ENCODE measurements at regions not wholly inside any gene's neighbourhood (a gene's known extent, or its start where the extent isn't known, plus 50 kb on each side); places are given as distances from the start of the nearest gene placed in this dataset.

- intact Hi-C loops (cut with DNase I; ENCODE audit: low total_unique reads) (no loop called here), in situ Hi-C loops (cut with MboI; ENCODE audit: low pct_ligation_motif_present in 1 of 4, low pct_unique_long_range_greater_than_20kb in 1 of 4, low sequenced_read_pairs in 3 of 4) (no loop called here)
- TF ChIP-seq POLR2A (IDR thresholded peaks at IDR 0.05) (no peak), POLR2AphosphoS5 (IDR thresholded peaks at IDR 0.05) (no peak)
- Histone ChIP-seq H3K4me1 (no peaks in the 10 kb centered on the region), H3K4me3 (no peak overlapping the region), H3K27ac (no peak overlapping the region), H3K9me3 (no peaks in the 10 kb centered on the region), H3K27me3 (no peaks in the 10 kb centered on the region), H3K36me3 (no peaks in the 10 kb centered on the region)
- no peak for DNase-seq
- 82 to 88% methylated on average over 2 of the region's 2 CpGs for WGBS, 2 donors (ENCODE audit: low coverage in 1 of 2)
Measured at GRCh38 chr3:117314441-117315150, 605.0 kb downstream of the TUSC7 start.

- Histone ChIP-seq H3K27me3 (no peaks in the 10 kb centered on the region), H3K4me3 (no peak overlapping the region), H3K4me1 (no peaks in the 10 kb centered on the region), H3K27ac (no peak overlapping the region), H3K9me3 (peaks cover 0 to 8% of the 10 kb centered on the region in 2 donors), H3K36me3 (no peaks in the 10 kb centered on the region)
- TF ChIP-seq POLR2A (IDR thresholded peaks at IDR 0.05) (no peak), POLR2AphosphoS5 (IDR thresholded peaks at IDR 0.05) (no peak), EP300 (IDR thresholded peaks at IDR 0.05; ENCODE audit: low read depth) (no peak), CTCF (IDR thresholded peaks at IDR 0.05) (no peak)
- WGBS, 2 donors (ENCODE audit: low coverage in 1 of 2), result 26 to 62% methylated on average over 1 of the region's 1 CpG
- in situ Hi-C loops (cut with MboI; ENCODE audit: low pct_ligation_motif_present in 1 of 4, low pct_unique_long_range_greater_than_20kb in 1 of 4, low sequenced_read_pairs in 3 of 4) (no loop called here), intact Hi-C loops (cut with DNase I; ENCODE audit: low total_unique reads) (no loop called here)
- DNase-seq, result no peak
Measured at GRCh38 chr3:117322866-117323265, 613.3 kb downstream of the TUSC7 start.

- Histone ChIP-seq H3K27me3 (no peaks in the 10 kb centered on the region), H3K27ac (no peak overlapping the region), H3K4me3 (no peak overlapping the region), H3K4me1 (no peaks in the 10 kb centered on the region), H3K36me3 (no peaks in the 10 kb centered on the region), H3K9me3 (no peaks in the 10 kb centered on the region)
- DNase-seq, result no peak
- in situ Hi-C loops (cut with MboI; ENCODE audit: low pct_ligation_motif_present in 1 of 4, low pct_unique_long_range_greater_than_20kb in 1 of 4, low sequenced_read_pairs in 3 of 4), result no loop called here
- TF ChIP-seq CTCF (IDR thresholded peaks at IDR 0.05), result no peak
- TF ChIP-seq EP300 (IDR thresholded peaks at IDR 0.05; ENCODE audit: low read depth), result no peak
- TF ChIP-seq POLR2A (IDR thresholded peaks at IDR 0.05), result no peak
- no peak for TF ChIP-seq POLR2AphosphoS5 (IDR thresholded peaks at IDR 0.05)
- 60 to 67% methylated on average over 3 of the region's 3 CpGs for WGBS, 2 donors (ENCODE audit: low coverage in 1 of 2)
- intact Hi-C loops (cut with DNase I; ENCODE audit: low total_unique reads), result no loop called here
Measured at GRCh38 chr3:117346901-117347300, 637.3 kb downstream of the TUSC7 start.

GRCh38 chr3:117348884-117349283 is 639.3 kb downstream of the TUSC7 start:
- no peaks in the 10 kb centered on the region for H3K27me3 ChIP-seq
- 69 to 79% methylated on average over 1 of the region's 1 CpG for WGBS, 2 donors (ENCODE audit: low coverage in 1 of 2)
- TF ChIP-seq EP300 (IDR thresholded peaks at IDR 0.05; ENCODE audit: low read depth) (no peak), POLR2A (IDR thresholded peaks at IDR 0.05) (no peak), POLR2AphosphoS5 (IDR thresholded peaks at IDR 0.05) (no peak), CTCF (IDR thresholded peaks at IDR 0.05) (no peak)
- DNase-seq, result no peak
- intact Hi-C loops (cut with DNase I; ENCODE audit: low total_unique reads), result no loop called here
- in situ Hi-C loops (cut with MboI; ENCODE audit: low pct_ligation_motif_present in 1 of 4, low pct_unique_long_range_greater_than_20kb in 1 of 4, low sequenced_read_pairs in 3 of 4), result no loop called here
- H3K36me3 ChIP-seq, result no peaks in the 10 kb centered on the region
- no peak overlapping the region for H3K4me3 ChIP-seq
- no peaks in the 10 kb centered on the region for H3K4me1 ChIP-seq
- no peak overlapping the region for H3K27ac ChIP-seq
- no peaks in the 10 kb centered on the region for H3K9me3 ChIP-seq

DNA sequence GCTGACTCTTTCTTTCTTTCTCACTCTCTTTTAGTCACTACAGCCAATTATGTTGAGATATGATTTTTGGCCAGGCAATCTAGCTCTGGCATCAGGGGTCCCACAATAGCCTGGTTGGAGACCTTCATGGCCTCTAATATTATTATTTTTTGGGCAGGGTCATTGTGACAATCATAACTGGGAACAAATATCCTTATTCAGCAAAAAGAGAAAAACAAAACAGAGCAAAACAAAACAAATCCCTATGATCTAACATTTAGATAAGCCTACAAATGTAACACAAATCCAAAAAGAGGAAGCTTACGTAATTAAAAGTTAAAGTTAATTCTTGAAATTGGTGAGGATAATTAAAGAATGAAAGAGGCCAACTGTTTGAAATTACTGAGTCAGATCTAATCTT is 640.0 kb downstream of the TUSC7 start:
- no peaks in the 10 kb centered on the region for H3K27me3 ChIP-seq
- intact Hi-C loops (cut with DNase I; ENCODE audit: low total_unique reads), result no loop called here
- no peaks in the 10 kb centered on the region for H3K36me3 ChIP-seq
- TF ChIP-seq EP300 (IDR thresholded peaks at IDR 0.05; ENCODE audit: low read depth) (no peak), POLR2A (IDR thresholded peaks at IDR 0.05) (no peak), CTCF (IDR thresholded peaks at IDR 0.05) (no peak), POLR2AphosphoS5 (IDR thresholded peaks at IDR 0.05) (no peak)
- H3K9me3 ChIP-seq, result no peaks in the 10 kb centered on the region
- no peak overlapping the region for H3K4me3 ChIP-seq
- WGBS, 2 donors (ENCODE audit: low coverage in 1 of 2), result 91 to 100% methylated on average over 1 of the region's 1 CpG
- in situ Hi-C loops (cut with MboI; ENCODE audit: low pct_ligation_motif_present in 1 of 4, low pct_unique_long_range_greater_than_20kb in 1 of 4, low sequenced_read_pairs in 3 of 4), result no loop called here
- DNase-seq, result no peak
- no peaks in the 10 kb centered on the region for H3K4me1 ChIP-seq
- H3K27ac ChIP-seq, result no peak overlapping the region

Measured in transverse colon (tissue), 4 donors.